ENCODE measurements at regions not wholly inside any gene's neighbourhood (a gene's known extent, or its start where the extent isn't known, plus 50 kb on each side); places are given as distances from the start of the nearest gene placed in this dataset.
"Not testable (repeated sequence)": the region's sequence is repeated elsewhere in the genome, so short reads cannot be mapped to it uniquely, and the experiment has no call there.

DNA sequence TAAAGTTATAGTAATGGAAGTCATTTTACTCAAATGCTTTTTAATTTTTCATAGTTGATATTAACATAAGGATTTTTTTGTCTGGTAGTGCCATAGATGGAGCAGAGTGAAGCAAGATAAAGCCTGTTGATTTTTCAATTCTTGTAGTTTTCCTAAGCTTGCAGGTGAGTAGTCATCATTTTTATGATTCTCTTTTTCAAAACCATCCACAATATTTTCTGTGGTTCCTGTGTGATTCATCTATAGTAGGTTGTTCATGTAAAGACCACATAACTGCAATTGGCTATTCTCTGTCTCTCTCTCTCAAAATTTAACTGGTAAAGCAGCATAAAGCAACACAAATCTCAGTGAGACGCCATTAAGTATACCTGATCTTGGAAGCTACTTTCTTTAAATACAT is 711.5 kb downstream of the TTLL7 start:
- intact Hi-C loops (cut with DNase I); H3K9me3 ChIP-seq; H3K27me3 ChIP-seq; H3K4me3 ChIP-seq; H3K4me1 ChIP-seq; DNase-seq; H3K36me3 ChIP-seq; H3K27ac ChIP-seq: not testable (repeated sequence)
- 78 to 97% methylated on average over 1 of the region's 1 CpG for WGBS, 2 donors

DNA sequence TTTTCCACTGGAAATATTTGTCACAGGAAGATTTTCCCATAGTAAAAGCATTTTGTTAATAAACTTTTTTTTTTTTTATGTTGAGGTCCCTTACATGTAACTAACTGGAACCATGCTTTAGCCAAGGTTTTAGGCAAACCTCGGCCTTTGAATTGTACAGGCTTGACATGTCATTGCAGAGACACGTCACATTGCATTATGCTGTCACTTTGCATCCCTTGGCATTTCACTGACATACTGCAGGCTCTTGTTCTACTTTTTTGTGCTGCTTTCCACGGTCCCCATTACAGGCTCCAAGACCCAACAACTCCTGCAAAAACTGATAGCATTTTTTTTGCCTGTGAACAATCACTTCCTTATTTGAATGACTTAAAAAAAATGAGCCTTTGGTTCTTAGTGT is 724.3 kb downstream of the TTLL7 start:
- H3K9me3 ChIP-seq; H3K27ac ChIP-seq; H3K27me3 ChIP-seq; H3K36me3 ChIP-seq; intact Hi-C loops (cut with DNase I); H3K4me3 ChIP-seq; H3K4me1 ChIP-seq; DNase-seq: not testable (repeated sequence)
- 65 to 78% methylated on average over 3 of the region's 3 CpGs for WGBS, 2 donors

DNA sequence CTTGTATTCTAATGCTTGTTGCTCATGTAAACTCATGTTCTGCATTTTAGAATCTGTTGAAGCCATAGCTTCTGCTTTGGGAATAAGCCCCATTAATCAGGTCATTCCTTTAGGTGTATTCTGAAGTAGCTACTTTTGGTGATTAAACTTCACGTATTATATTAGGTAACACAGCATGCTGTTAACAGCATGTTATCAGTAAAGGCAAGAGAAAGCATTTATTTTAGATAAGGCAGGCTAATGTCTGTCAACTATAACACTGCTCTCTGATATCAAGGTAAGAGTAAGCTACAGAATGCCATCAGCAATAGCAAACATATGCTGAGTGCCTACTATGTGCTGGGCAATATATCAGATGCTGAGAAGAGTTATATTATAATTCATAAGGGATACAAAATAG is 726.4 kb downstream of the TTLL7 start:
- H3K4me3 ChIP-seq; H3K4me1 ChIP-seq; DNase-seq; H3K27ac ChIP-seq; intact Hi-C loops (cut with DNase I); H3K27me3 ChIP-seq; H3K9me3 ChIP-seq; H3K36me3 ChIP-seq: not testable (repeated sequence)
- 38 to 86% methylated on average over 1 of the region's 1 CpG for WGBS, 2 donors

DNA sequence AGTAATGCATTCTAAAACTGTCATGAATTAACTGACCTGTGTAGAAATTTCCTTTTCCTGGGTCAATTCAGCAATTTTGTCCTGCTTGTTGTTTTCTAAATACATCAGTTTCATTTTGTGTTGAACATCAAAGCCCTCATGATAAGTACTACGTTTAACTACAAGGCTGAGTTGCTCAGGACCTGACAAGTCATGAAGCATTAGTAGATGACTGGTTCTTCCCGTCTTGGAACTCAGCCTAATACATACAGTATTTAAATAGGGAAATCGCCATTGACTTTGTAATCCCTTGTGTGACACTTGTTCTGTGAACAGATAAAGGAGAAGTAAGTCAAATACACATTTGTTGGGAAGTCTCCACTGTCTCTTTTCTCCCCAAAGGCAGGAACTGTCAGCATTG is 727.1 kb downstream of the TTLL7 start:
- H3K4me3 ChIP-seq; H3K36me3 ChIP-seq; intact Hi-C loops (cut with DNase I); DNase-seq; H3K4me1 ChIP-seq; H3K9me3 ChIP-seq; H3K27me3 ChIP-seq; H3K27ac ChIP-seq: not testable (repeated sequence)
- 48 to 51% methylated on average over 3 of the region's 3 CpGs for WGBS, 2 donors

DNA sequence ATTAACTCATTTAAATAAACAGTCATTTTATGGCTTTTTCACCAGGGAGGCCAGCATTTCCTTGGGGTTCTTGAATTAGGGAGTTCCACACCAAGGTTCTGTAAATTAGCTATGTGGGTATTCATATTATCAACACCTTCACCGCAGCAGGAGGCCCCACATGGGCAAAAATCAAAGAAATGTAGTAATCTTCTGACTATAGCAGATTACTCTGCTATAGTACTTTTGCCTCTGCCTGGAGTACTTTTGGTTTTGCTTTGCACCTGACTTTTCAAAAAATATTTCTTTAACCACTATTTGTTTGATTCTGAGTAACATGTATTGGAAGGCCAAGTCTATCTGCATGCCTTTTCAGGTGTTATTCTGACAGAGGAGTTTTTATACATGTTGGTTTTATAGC is 728.1 kb downstream of the TTLL7 start:
- intact Hi-C loops (cut with DNase I); H3K36me3 ChIP-seq; DNase-seq; H3K9me3 ChIP-seq; H3K4me1 ChIP-seq; H3K27me3 ChIP-seq; H3K4me3 ChIP-seq; H3K27ac ChIP-seq: not testable (repeated sequence)
- 50% methylated on average over 1 of the region's 1 CpG; no CpG with 5 or more reads in 1 of the 2 donors for WGBS, 2 donors

DNA sequence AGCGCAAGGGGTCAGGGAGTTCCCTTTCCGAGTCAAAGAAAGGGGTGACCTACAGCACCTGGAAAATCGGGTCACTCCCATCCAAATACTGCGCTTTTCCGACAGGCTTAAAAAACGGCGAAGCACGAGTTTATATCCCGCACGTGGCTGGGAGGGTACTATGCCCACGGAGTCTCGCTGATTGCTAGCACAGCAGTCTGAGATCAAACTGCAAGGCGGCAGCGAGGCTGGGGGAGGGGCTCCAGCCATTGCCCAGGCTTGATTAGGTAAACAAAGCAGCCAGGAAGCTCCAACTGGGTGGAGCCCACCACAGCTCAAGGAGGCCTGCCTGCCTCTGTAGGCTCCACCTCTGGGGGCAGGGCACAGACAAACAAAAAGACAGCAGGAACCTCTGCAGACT is 735.1 kb downstream of the TTLL7 start:
- intact Hi-C loops (cut with DNase I); H3K9me3 ChIP-seq; DNase-seq; H3K27me3 ChIP-seq; H3K27ac ChIP-seq; H3K36me3 ChIP-seq; H3K4me3 ChIP-seq; H3K4me1 ChIP-seq: not testable (repeated sequence)
- WGBS, 2 donors, result 94 to 96% methylated on average over 14 of the region's 14 CpGs

DNA sequence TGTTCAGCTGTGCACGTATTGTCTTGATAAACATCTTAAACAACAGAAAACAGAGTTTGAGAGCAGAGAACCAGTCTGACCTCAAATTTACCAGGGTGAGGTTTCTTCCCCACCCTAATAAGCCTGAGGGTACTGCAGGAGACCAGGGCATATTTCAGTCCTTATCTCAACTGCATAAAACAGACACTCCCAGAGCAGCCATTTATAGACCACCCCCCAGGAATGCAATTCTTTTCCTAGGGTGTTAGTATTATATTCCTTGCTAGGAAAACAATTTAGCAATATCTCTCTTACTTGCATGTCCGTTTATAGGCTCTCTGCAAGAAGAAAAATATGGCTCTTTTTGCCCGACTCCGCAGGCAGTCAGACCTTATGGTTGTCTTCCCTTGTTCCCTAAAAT is 747.2 kb downstream of the TTLL7 start:
- DNase-seq; H3K9me3 ChIP-seq; H3K4me3 ChIP-seq; H3K36me3 ChIP-seq; H3K4me1 ChIP-seq; H3K27me3 ChIP-seq; intact Hi-C loops (cut with DNase I); H3K27ac ChIP-seq: not testable (repeated sequence)
- 85% methylated on average over 4 of the region's 4 CpGs for WGBS, 2 donors

DNA sequence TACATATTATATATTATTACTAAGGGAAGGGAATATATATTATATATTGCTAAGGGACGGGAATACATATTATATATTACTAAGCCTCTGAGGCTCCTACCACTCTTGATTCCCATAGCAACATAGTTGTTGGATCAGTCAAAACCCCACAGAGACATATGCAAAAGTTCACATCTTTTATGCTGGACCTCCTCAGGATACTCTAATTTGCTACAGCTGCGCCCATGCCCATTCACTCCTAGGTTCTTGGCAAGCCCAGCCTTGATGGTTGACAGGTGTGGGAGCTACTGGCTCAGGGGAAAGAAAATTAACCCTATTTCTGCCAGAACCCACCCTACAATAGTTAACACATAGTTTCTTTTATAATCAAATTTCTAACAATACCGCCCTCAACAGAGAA is 752.2 kb downstream of the TTLL7 start:
- WGBS, 2 donors, result 82 to 91% methylated on average over 3 of the region's 3 CpGs
- H3K4me1 ChIP-seq; H3K27ac ChIP-seq; DNase-seq; intact Hi-C loops (cut with DNase I); H3K9me3 ChIP-seq; H3K36me3 ChIP-seq; H3K27me3 ChIP-seq; H3K4me3 ChIP-seq: not testable (repeated sequence)

DNA sequence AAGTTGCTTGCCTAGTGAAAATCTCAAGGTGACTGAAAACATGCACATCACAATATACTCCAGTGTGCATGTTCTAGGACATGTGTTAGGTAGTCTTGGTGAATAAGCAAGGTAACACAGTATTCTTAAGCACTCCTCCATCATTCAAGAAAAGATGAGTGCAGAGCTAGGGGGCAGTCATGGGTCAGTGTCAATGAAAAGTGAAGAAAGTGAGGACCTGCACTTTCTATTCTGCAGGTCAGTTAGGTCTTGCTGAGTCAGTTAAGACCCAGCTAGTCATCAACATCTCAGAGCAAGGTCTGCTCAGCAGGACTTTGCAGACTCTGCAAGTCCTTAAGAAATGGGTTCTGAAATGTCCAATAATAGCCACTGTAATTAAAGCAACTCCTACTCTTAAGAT is 754.1 kb downstream of the TTLL7 start:
- H3K36me3 ChIP-seq; H3K4me1 ChIP-seq; H3K9me3 ChIP-seq; H3K27me3 ChIP-seq; DNase-seq; H3K4me3 ChIP-seq; intact Hi-C loops (cut with DNase I); H3K27ac ChIP-seq: not testable (repeated sequence)

DNA sequence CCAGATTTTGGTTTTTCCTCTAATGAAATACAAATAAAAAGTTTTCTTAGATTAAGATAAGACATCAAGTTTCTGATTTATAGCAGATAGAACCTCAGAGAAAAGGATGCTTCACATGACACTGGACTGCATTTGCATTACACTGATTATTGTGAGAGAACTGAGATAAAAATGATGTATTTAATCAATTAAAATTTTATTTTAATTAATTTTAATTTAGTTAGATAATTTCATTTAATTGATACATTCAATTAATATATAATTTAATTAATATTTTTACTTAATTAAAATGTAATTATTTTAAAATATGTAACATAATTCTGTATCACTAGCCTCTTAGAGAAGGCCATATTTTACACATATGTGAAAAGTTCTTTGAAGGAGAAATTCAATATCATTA is 759.4 kb downstream of the TTLL7 start:
- DNase-seq; H3K36me3 ChIP-seq; H3K4me3 ChIP-seq; H3K27ac ChIP-seq; intact Hi-C loops (cut with DNase I); H3K9me3 ChIP-seq; H3K4me1 ChIP-seq; H3K27me3 ChIP-seq: not testable (repeated sequence)

DNA sequence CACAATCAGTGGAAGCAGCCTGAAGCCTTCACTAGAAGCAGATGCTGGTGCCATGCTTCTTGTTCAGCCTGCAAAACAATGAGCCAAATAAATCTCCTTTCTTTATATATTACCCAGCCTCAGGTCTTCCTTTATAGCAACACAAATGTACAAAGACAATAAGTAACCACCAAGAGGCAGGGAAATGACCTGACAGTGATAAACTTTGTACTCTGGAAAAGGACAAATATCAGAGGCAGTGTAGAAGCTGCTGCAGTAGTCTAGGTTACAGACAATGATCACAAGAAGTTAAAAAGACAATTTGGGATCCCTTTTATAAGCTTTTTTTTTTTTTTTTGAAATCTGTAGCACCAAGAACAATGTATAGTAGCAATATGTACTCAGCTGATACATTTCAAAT is 760.3 kb downstream of the TTLL7 start:
- H3K36me3 ChIP-seq; H3K9me3 ChIP-seq; H3K27me3 ChIP-seq; H3K27ac ChIP-seq; intact Hi-C loops (cut with DNase I); H3K4me1 ChIP-seq; DNase-seq; H3K4me3 ChIP-seq: not testable (repeated sequence)

DNA sequence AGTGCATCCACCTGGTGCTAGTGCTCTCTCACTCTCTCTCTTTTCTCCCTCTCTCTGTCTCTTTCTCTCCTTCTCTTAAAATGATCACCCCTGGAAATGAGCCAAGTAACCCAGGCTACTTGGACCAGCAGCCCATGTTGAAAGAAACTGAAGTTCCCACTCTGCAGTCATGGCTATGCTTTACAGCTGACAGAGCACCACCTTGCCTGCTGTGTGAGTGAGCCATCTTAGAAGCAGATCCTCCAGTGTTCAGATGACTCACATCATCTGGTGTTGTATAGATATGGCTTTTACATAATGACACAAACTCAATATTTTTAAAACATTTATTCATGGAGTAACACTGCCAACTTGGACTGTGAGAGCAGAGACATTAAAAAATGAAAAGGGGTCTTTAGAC is 779.1 kb downstream of the TTLL7 start:
- intact Hi-C loops (cut with DNase I), result not testable (repeated sequence)

DNA sequence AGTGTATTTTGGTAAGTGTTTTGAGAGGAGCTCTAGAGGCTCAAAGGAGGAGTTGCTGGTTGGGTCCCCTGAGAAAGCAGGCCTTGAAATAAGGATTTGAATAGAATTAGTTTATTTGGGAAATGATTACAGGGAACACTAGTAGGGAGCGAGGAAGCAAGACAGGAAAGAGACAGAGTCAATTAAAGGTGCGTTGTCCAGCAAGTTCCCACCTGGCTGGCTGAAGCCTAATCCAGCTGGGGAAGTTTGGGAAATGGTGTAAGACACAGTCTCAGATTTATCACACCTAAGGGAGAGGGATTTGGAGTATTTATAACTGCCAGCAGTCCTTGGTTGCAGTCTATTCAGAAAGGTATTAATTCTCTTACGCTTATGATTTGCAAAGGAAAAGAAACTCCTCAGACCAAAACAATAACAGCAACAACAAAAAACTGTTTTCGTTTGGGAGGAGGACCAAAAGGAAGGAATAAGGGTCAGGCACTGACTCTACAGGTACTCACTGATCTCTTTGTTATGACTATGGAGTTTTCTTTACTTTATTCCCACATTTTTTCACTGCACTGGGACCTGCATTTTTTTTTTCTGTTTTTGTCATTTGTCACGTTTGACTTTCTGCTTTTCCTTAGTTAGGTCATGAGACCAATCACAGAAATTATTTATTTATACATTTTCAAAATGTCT is 780.8 kb downstream of the TTLL7 start:
- H3K9me3 ChIP-seq; H3K27ac ChIP-seq; H3K27me3 ChIP-seq; H3K36me3 ChIP-seq; H3K4me1 ChIP-seq; intact Hi-C loops (cut with DNase I); DNase-seq; H3K4me3 ChIP-seq: not testable (repeated sequence)
- WGBS, 2 donors, result 77 to 79% methylated on average over 5 of the region's 5 CpGs

More for the DNA sequence above, 779.1 kb downstream of the TTLL7 start:
- H3K4me1 ChIP-seq, H3K4me3 ChIP-seq, H3K36me3 ChIP-seq, H3K27ac ChIP-seq, H3K27me3 ChIP-seq, H3K9me3 ChIP-seq, DNase-seq: not testable (repeated sequence)

DNA sequence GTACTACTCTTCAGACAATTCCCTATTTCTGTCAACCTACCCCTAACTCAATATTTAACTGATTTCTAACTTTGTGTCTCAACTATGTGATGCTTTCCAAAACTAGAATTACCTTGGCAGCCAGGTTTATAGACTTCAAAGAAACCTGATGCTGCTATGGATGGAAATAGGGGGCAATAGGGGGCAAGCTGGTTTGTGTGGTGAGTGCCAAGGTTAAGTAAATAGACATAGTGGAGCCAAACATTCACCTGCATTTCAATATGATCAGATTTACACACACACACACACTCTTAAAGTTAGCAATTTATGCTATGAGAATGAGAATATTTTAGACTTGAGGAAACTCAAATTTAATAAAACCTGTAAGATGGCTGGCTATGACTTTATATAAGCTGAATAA is 784.6 kb downstream of the TTLL7 start:
- H3K9me3 ChIP-seq; H3K27ac ChIP-seq; H3K27me3 ChIP-seq; DNase-seq; H3K4me3 ChIP-seq; intact Hi-C loops (cut with DNase I); H3K36me3 ChIP-seq; H3K4me1 ChIP-seq: not testable (repeated sequence)
